ENCODE measurements at regions not wholly inside any gene's neighbourhood (a gene's known extent, or its start where the extent isn't known, plus 50 kb on each side); places are given as distances from the start of the nearest gene placed in this dataset.

DNA sequence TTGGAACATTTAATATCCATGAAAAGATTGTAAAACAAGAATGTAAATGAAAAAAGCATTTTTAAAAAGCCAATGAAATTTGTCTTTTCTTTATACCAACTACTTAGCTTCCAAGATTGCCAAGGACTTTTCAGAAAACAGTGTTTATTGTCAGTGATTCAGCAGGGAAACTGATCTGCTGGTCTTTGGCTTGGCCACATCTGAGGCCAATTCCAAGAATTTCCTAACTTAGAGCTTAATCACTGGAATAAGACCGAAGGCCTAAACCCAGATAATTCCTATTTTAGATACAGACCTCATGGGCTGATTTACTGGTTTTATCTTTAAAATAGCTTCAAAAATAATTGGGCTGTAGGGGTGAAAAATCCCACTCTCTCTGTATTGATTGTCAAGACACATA, 260.5 kb upstream of the RORA start:
- H3K27me3 Mint-ChIP-seq, result peaks cover 6% of the 10 kb centered on the region
- ChIA-PET POLR2A (no interaction called here), CTCF (no interaction called here)
- no peak for DNase-seq
- no peaks in the 10 kb centered on the region for H3K36me3 Mint-ChIP-seq (ENCODE audit: low read depth)
- no peaks in the 10 kb centered on the region for H3K9me3 Mint-ChIP-seq
- H3K27ac Mint-ChIP-seq, result no peak overlapping the region
- H3K4me1 Mint-ChIP-seq, result no peaks in the 10 kb centered on the region
- H3K4me3 Mint-ChIP-seq, result no peak overlapping the region

- no peak overlapping the region for H3K4me3 Mint-ChIP-seq
- H3K27ac Mint-ChIP-seq, result no peak overlapping the region
- peaks cover 10% of the 10 kb centered on the region for H3K27me3 Mint-ChIP-seq
- no peaks in the 10 kb centered on the region for H3K4me1 Mint-ChIP-seq
- no peaks in the 10 kb centered on the region for H3K9me3 Mint-ChIP-seq
- no peaks in the 10 kb centered on the region for H3K36me3 Mint-ChIP-seq (ENCODE audit: low read depth)
- ChIA-PET POLR2A (no interaction called here), CTCF (no interaction called here)
- no peak for DNase-seq
Observed at GRCh38 chr15:61483599-61483998, 254.5 kb upstream of the RORA start.

DNA sequence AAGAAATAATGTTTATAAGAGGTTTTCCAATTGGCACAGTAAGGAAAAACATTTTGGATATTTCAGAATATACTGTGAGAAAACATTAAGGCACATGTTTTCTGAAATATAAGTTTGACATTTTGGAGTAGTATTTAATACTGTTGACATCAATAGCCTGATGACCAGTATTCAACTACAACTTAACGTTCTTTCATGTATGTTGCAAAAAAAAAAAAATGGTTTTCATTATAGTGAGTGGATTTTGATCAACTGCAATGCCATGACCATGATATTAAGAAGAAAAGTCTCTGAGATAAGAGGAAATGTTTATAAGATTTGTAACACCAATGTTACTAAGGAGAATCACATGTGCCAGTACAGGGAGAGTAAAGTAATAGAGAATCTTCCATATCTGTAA, 252.8 kb upstream of the RORA start:
- DNase-seq, result no peak
- no peaks in the 10 kb centered on the region for H3K9me3 Mint-ChIP-seq
- no peak overlapping the region for H3K4me3 Mint-ChIP-seq
- peaks cover 10% of the 10 kb centered on the region for H3K27me3 Mint-ChIP-seq
- H3K27ac Mint-ChIP-seq, result no peak overlapping the region
- ChIA-PET POLR2A (no interaction called here), CTCF (no interaction called here)
- H3K36me3 Mint-ChIP-seq (ENCODE audit: low read depth), result no peaks in the 10 kb centered on the region
- H3K4me1 Mint-ChIP-seq, result no peaks in the 10 kb centered on the region

DNA sequence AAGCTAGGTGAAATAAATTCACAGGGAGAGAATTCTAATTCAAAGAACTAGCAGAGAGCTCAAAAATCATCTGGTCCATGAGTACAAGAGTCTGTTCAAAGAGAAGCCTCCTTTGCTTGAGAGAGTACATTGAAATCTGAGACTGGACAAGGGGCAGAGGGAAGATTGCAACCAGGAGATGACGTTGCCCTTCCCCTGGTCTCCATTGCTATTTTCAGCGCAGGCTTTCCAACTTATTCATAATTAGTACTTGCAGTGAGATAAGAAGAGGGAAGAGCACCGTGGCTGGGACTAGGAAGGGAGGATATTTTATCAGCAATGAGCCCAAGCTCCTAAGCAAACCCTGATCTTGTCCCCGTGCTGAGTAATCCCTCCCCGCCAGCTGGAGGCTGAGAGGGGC, 251.8 kb upstream of the RORA start:
- ChIA-PET CTCF (no interaction called here), POLR2A (no interaction called here)
- Mint-ChIP-seq H3K27me3 (peaks cover 4% of the 10 kb centered on the region), H3K4me1 (no peaks in the 10 kb centered on the region), H3K9me3 (no peaks in the 10 kb centered on the region), H3K36me3 (ENCODE audit: low read depth) (no peaks in the 10 kb centered on the region), H3K27ac (no peak overlapping the region), H3K4me3 (no peak overlapping the region)
- no peak for DNase-seq

- ChIA-PET CTCF (interaction anchor here (0.6 kb wide), 1 partner anchor 841 kb away, joined by 4 read pairs; no protein-coding TSS in a partner anchor), POLR2A (no interaction called here)
- Mint-ChIP-seq H3K36me3 (ENCODE audit: low read depth) (no peaks in the 10 kb centered on the region), H3K27ac (no peak overlapping the region), H3K4me1 (no peaks in the 10 kb centered on the region), H3K4me3 (no peak overlapping the region), H3K9me3 (no peaks in the 10 kb centered on the region), H3K27me3 (peaks cover 4% of the 10 kb centered on the region)
- DNase-seq, result no peak
Observed at GRCh38 chr15:61480295-61480694, 251.2 kb upstream of the RORA start.

DNA sequence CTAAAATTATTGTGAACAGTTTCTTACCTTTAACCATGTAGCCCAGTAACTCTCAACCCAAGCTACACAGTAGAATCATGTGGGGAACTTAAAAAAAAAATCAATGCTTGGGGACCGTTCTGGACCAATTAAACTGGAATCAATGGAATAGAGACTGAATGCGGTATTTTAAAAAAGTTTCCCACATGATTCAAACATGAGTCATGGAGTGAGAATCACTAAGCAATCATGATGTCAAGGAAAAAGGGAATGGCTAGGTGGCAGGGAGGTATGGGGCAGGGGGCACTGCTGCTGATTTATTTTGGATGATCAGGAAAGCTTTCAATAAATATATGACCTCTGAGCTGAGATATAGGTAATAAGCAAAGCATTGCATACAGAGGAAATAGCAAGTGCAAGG, 250.5 kb upstream of the RORA start:
- Mint-ChIP-seq H3K4me1 (no peaks in the 10 kb centered on the region), H3K27ac (no peak overlapping the region), H3K27me3 (peaks cover 4% of the 10 kb centered on the region), H3K9me3 (no peaks in the 10 kb centered on the region), H3K36me3 (ENCODE audit: low read depth) (no peaks in the 10 kb centered on the region), H3K4me3 (no peak overlapping the region)
- POLR2A ChIA-PET, result no interaction called here
- DNase-seq, result no peak
- CTCF ChIA-PET, result interaction anchor here (0.6 kb wide), 1 partner anchor 842 kb away, joined by 4 read pairs; no protein-coding TSS in a partner anchor

DNA sequence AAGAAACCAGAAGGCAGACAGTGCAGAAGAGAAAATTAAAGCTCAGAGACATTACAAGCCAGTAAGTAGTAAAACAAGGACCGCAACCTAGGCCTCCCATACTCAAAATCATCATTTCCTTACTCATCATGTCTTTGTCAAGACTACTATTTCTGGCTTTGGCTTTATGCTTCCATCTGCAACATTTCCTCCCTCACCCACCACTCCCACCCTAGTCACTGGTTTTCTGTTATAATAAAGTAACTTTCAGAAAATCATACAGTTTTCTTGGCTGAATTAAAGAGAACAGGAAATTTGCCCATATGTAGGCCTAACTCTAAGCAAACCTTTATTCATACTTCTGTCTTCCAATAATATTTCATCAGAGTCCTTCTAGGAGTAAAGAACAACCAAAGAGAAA, 247.6 kb upstream of the RORA start:
- peaks cover 4% of the 10 kb centered on the region for H3K27me3 Mint-ChIP-seq
- no peaks in the 10 kb centered on the region for H3K4me1 Mint-ChIP-seq
- H3K27ac Mint-ChIP-seq, result no peak overlapping the region
- no peak overlapping the region for H3K4me3 Mint-ChIP-seq
- H3K9me3 Mint-ChIP-seq, result no peaks in the 10 kb centered on the region
- POLR2A ChIA-PET, result no interaction called here
- no peak for DNase-seq
- no peaks in the 10 kb centered on the region for H3K36me3 Mint-ChIP-seq (ENCODE audit: low read depth)
- CTCF ChIA-PET, result no interaction called here

DNA sequence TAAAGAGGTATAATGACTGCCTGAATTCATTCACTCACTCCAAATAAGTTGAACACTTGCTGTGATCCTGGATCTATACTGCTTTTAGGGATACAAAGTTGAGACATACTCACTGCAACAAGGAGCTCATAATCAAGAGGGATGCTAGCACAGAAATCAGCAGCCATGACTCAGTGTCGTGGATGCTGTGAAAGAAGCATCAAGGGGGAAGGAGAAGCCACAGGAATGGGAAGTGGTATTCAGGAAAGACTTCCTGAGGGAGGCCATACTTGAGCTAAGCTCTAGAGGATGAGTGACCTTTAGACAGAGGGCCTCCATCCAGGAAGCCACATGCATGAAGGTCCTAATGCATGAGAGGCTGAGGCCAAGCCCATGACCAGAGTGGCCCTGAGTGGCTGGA, 245.7 kb upstream of the RORA start:
- Mint-ChIP-seq H3K4me3 (no peak overlapping the region), H3K27me3 (no peaks in the 10 kb centered on the region), H3K4me1 (no peaks in the 10 kb centered on the region), H3K36me3 (ENCODE audit: low read depth) (no peaks in the 10 kb centered on the region), H3K27ac (no peak overlapping the region), H3K9me3 (no peaks in the 10 kb centered on the region)
- ChIA-PET POLR2A (no interaction called here), CTCF (no interaction called here)
- DNase-seq, result no peak

GRCh38 chr15:61467823-61468222, 238.7 kb upstream of the RORA start:
- H3K27ac Mint-ChIP-seq, result no peak overlapping the region
- ChIA-PET CTCF (no interaction called here), POLR2A (no interaction called here)
- DNase-seq, result no peak
- H3K36me3 Mint-ChIP-seq (ENCODE audit: low read depth), result no peaks in the 10 kb centered on the region
- H3K9me3 Mint-ChIP-seq, result no peaks in the 10 kb centered on the region
- no peaks in the 10 kb centered on the region for H3K4me1 Mint-ChIP-seq
- peaks cover 3% of the 10 kb centered on the region for H3K27me3 Mint-ChIP-seq
- no peak overlapping the region for H3K4me3 Mint-ChIP-seq

GRCh38 chr15:61459785-61460707, 230.9 kb upstream of the RORA start:
- POLR2A ChIA-PET, result no interaction called here
- CTCF ChIA-PET, result no interaction called here

GRCh38 chr15:61457050-61457733, 228.1 kb upstream of the RORA start:
- CTCF ChIA-PET, result no interaction called here
- Mint-ChIP-seq H3K4me1 (no peaks in the 10 kb centered on the region), H3K27ac (no peak overlapping the region), H3K4me3 (no peak overlapping the region), H3K9me3 (no peaks in the 10 kb centered on the region), H3K27me3 (peaks cover 10% of the 10 kb centered on the region), H3K36me3 (ENCODE audit: low read depth) (no peaks in the 10 kb centered on the region)
- POLR2A ChIA-PET, result no interaction called here
- no peak for DNase-seq

More at GRCh38 chr15:61459785-61460707, 230.9 kb upstream of the RORA start:
- Mint-ChIP-seq H3K36me3 (ENCODE audit: low read depth) (no peaks in the 10 kb centered on the region), H3K27me3 (peaks cover 5% of the 10 kb centered on the region), H3K27ac (no peak overlapping the region), H3K4me1 (no peaks in the 10 kb centered on the region), H3K4me3 (no peak overlapping the region), H3K9me3 (no peaks in the 10 kb centered on the region)
- no peak for DNase-seq

DNA sequence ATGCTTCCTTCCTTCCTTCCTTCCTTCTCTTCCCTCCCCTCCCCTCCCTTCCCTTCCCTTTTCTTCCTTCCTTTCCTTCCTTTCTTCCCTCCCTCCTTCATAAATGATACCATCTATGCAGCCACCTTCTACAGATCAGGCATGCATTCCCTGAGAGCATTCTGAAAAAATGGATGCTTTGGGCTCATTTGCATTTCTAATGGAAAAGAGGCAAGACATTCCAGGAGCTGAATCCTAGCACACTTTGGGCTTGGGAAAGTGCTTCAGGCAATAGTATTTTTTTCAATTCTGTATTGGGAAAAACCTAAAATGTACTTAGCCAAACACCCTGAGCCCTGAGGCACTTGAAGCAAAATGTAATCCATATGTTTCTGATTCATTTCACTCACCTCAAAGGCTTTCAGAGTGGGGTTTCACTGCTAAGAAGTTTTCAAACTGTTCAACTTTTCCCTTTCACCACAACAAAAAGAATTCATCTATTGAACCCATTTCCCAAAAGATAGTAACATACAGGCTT, 220.1 kb upstream of the RORA start:
- no peak for DNase-seq
- H3K4me1 Mint-ChIP-seq, result no peaks in the 10 kb centered on the region
- ChIA-PET POLR2A (no interaction called here), CTCF (no interaction called here)
- H3K9me3 Mint-ChIP-seq, result no peaks in the 10 kb centered on the region
- H3K27me3 Mint-ChIP-seq, result peaks cover 8% of the 10 kb centered on the region
- H3K36me3 Mint-ChIP-seq (ENCODE audit: low read depth), result no peaks in the 10 kb centered on the region
- no peak overlapping the region for H3K27ac Mint-ChIP-seq
- no peak overlapping the region for H3K4me3 Mint-ChIP-seq

- no peak for DNase-seq
- H3K9me3 Mint-ChIP-seq, result no peaks in the 10 kb centered on the region
- H3K4me3 Mint-ChIP-seq, result no peak overlapping the region
- peaks cover 2% of the 10 kb centered on the region for H3K4me1 Mint-ChIP-seq
- H3K27ac Mint-ChIP-seq, result no peak overlapping the region
- ChIA-PET CTCF (no interaction called here), POLR2A (no interaction called here)
- no peaks in the 10 kb centered on the region for H3K36me3 Mint-ChIP-seq (ENCODE audit: low read depth)
- H3K27me3 Mint-ChIP-seq, result peaks cover 3% of the 10 kb centered on the region
Observed at GRCh38 chr15:61447981-61448380, 218.9 kb upstream of the RORA start.
